DMS53 treated with DMSO at 0.1 percent for 48 hours (cell line): ENCODE measurements at regions not wholly inside any gene's neighbourhood (a gene's known extent, or its start where the extent isn't known, plus 50 kb on each side); places are given as distances from the start of the nearest gene placed in this dataset.

Experiments used
- DNase-seq: peaks from one replicate; lab custom pipeline; 2025; ENCODE audit not compliant: unreplicated experiment; lab: John Stamatoyannopoulos, UW

- DNase-seq, result no peak
These were observed 83.3 kb downstream of the EDEM1 start for GRCh38 chr3:5270666-5271371.

GRCh38 chr3:5271372-5271683 is 83.8 kb downstream of the EDEM1 start:
- DNase-seq, result no peak

GRCh38 chr3:5272387-5272786 is 84.9 kb downstream of the EDEM1 start:
- DNase-seq, result no peak

- no peak for DNase-seq
These were observed 86.6 kb downstream of the EDEM1 start for GRCh38 chr3:5274091-5274490.

- no peak for DNase-seq
These were observed 88.0 kb downstream of the EDEM1 start for GRCh38 chr3:5275529-5275928.

GRCh38 chr3:5276934-5277333 is 89.4 kb downstream of the EDEM1 start:
- no peak for DNase-seq

GRCh38 chr3:5277612-5278236 is 90.2 kb downstream of the EDEM1 start:
- no peak for DNase-seq

- no peak for DNase-seq
These were observed 91.2 kb downstream of the EDEM1 start for GRCh38 chr3:5278666-5279065.

GRCh38 chr3:5282703-5283102 is 95.2 kb downstream of the EDEM1 start:
- no peak for DNase-seq

- no peak for DNase-seq
These were observed 97.9 kb downstream of the EDEM1 start for GRCh38 chr3:5285439-5285838.

- DNase-seq, result no peak
These were observed 103.4 kb downstream of the EDEM1 start for GRCh38 chr3:5290915-5291314.

GRCh38 chr3:5292512-5292911 is 105.0 kb downstream of the EDEM1 start:
- no peak for DNase-seq

- no peak for DNase-seq
These were observed 105.7 kb downstream of the EDEM1 start for GRCh38 chr3:5293207-5293606.

GRCh38 chr3:5294356-5294755 is 106.8 kb downstream of the EDEM1 start:
- DNase-seq, result no peak

GRCh38 chr3:5295191-5295690 is 107.7 kb downstream of the EDEM1 start:
- DNase-seq, result no peak

- no peak for DNase-seq
These were observed 108.9 kb downstream of the EDEM1 start for GRCh38 chr3:5296362-5296761.

- DNase-seq, result no peak
These were observed 110.4 kb downstream of the EDEM1 start for GRCh38 chr3:5297895-5298294.

GRCh38 chr3:5298453-5298852 is 110.9 kb downstream of the EDEM1 start:
- no peak for DNase-seq

- DNase-seq, result no peak
These were observed 111.7 kb downstream of the EDEM1 start for GRCh38 chr3:5299161-5299560.

- no peak for DNase-seq
These were observed 113.1 kb downstream of the EDEM1 start for GRCh38 chr3:5300638-5301037.

- DNase-seq, result no peak
These were observed 114.3 kb downstream of the EDEM1 start for GRCh38 chr3:5301651-5302297.

- DNase-seq, result no peak
These were observed 115.2 kb downstream of the EDEM1 start for GRCh38 chr3:5302661-5303060.
